D721Med (cell line): ENCODE measurements at regions not wholly inside any gene's neighbourhood (a gene's known extent, or its start where the extent isn't known, plus 50 kb on each side); places are given as distances from the start of the nearest gene placed in this dataset.
"Not testable (repeated sequence)": the region's sequence is repeated elsewhere in the genome, so short reads cannot be mapped to it uniquely, and the experiment has no call there.

Experiments used
- DNase-seq: peaks from one replicate; pipeline ENCODE4 v3.0.0; 2011; ENCODE audit warnings: low spot score; ENCODE audit not compliant: insufficient read length
- FAIRE-seq: peaks from 2 replicates; lab custom pipeline; 2011; peaks lifted over from hg19 to GRCh38; lab: Jason Lieb, UNC
- CTCF ChIP-seq: IDR thresholded peaks from 2 replicates; pipeline ENCODE4 v1.5.1; 2012; ENCODE audit warnings: mild to moderate bottlenecking, control low read depth; ENCODE audit not compliant: insufficient read depth; ENCODE audit errors: missing control alignments

- no peak for FAIRE-seq
- DNase-seq, result no peak
- no peak for TF ChIP-seq CTCF
These were observed 103.3 kb upstream of the CBLB start for GRCh38 chr3:105972069-105972468.

- no peak for FAIRE-seq
- no peak for TF ChIP-seq CTCF
These were observed 105.6 kb upstream of the CBLB start for GRCh38 chr3:105974381-105974780.

GRCh38 chr3:105976196-105976595, 107.4 kb upstream of the CBLB start:
- FAIRE-seq, result no peak
- TF ChIP-seq CTCF, result no peak

More at GRCh38 chr3:105974381-105974780, 105.6 kb upstream of the CBLB start:
- DNase-seq, result no peak

GRCh38 chr3:105979961-105980360, 111.1 kb upstream of the CBLB start:
- no peak for DNase-seq
- FAIRE-seq, result no peak
- no peak for TF ChIP-seq CTCF

More at GRCh38 chr3:105976196-105976595, 107.4 kb upstream of the CBLB start:
- DNase-seq, result no peak

- TF ChIP-seq CTCF, result no peak
- no peak for DNase-seq
- no peak for FAIRE-seq
These were observed 113.4 kb upstream of the CBLB start for GRCh38 chr3:105982207-105982606.

- TF ChIP-seq CTCF, result no peak
- FAIRE-seq (no peak), DNase-seq (no peak)
These were observed 116.0 kb upstream of the CBLB start for GRCh38 chr3:105984837-105985236.

GRCh38 chr3:105986343-105986742, 117.5 kb upstream of the CBLB start:
- not testable (repeated sequence) for DNase-seq, FAIRE-seq

- no peak for DNase-seq
- TF ChIP-seq CTCF, result no peak
- FAIRE-seq, result no peak
These were observed 119.0 kb upstream of the CBLB start for GRCh38 chr3:105987809-105988208.
